GM12891 (cell line): ENCODE measurements at regions not wholly inside any gene's neighbourhood (a gene's known extent, or its start where the extent isn't known, plus 50 kb on each side); places are given as distances from the start of the nearest gene placed in this dataset.

Source experiments
- POLR2A ChIP-seq: IDR thresholded peaks from 2 replicates; pipeline ENCODE4 v1.6.1; 2011; ENCODE audit warnings: low read depth, low read length, control low read depth
- POLR2AphosphoS5 ChIP-seq: IDR thresholded peaks from 2 replicates; pipeline ENCODE4 v1.6.1; 2011; ENCODE audit warnings: low read depth, low read length, control low read depth

DNA sequence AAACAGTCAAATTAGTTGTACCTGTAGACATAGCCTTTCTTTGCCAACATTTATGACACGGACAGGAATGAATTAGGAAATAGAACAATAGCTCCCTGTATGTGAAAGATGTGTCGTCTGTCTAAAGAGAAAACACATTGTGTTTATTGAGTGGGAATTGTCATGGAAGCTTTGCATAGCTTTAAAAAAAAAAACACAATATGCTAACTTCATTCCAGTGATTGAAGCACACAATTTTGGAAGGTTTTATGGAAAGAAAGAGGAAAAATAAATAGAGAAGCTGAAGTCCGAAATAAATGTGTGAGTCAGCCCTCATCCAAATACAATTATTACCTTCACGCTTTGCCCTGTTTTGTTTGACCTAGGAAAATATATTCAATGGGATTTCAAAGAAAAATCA is 1095.7 kb downstream of the TSN start:
- TF ChIP-seq POLR2A, result no peak
- no peak for TF ChIP-seq POLR2AphosphoS5
